ENCODE measurements at regions not wholly inside any gene's neighbourhood (a gene's known extent, or its start where the extent isn't known, plus 50 kb on each side); places are given as distances from the start of the nearest gene placed in this dataset.

DNA sequence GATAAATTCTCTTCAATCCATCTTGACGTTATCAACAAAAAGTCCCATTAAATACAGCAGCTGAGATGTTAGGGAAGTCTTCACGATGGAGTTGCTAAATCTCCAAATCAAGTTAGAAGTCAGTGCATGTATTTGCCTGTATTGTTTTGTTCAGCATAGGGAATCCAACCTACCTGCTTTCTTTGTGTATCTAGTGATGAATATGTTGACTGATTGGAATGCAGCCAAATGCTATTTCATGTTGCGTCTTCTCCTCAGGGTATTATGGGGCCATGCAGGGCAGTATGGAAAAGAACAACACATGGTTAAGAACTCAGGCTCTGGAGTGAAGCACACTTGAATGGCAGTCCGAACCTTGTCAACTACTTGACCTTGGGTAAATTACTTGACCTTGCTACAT, 529.5 kb upstream of the ZNF462 start:
- Histone ChIP-seq H3K36me3 (no peaks in the 10 kb centered on the region), H3K9me3 (no peaks in the 10 kb centered on the region), H3K27me3 (no peaks in the 10 kb centered on the region), H3K27ac (no peak overlapping the region), H3K4me3 (no peak overlapping the region), H3K4me1 (no peaks in the 10 kb centered on the region)
- no peak for DNase-seq
- TF ChIP-seq, protein P1, sequence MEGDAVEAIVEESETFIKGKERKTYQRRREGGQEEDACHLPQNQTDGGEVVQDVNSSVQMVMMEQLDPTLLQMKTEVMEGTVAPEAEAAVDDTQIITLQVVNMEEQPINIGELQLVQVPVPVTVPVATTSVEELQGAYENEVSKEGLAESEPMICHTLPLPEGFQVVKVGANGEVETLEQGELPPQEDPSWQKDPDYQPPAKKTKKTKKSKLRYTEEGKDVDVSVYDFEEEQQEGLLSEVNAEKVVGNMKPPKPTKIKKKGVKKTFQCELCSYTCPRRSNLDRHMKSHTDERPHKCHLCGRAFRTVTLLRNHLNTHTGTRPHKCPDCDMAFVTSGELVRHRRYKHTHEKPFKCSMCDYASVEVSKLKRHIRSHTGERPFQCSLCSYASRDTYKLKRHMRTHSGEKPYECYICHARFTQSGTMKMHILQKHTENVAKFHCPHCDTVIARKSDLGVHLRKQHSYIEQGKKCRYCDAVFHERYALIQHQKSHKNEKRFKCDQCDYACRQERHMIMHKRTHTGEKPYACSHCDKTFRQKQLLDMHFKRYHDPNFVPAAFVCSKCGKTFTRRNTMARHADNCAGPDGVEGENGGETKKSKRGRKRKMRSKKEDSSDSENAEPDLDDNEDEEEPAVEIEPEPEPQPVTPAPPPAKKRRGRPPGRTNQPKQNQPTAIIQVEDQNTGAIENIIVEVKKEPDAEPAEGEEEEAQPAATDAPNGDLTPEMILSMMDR (IDR thresholded peaks at IDR 0.05): no peak
- TF ChIP-seq POLR2A (IDR thresholded peaks at IDR 0.05): no peak

DNA sequence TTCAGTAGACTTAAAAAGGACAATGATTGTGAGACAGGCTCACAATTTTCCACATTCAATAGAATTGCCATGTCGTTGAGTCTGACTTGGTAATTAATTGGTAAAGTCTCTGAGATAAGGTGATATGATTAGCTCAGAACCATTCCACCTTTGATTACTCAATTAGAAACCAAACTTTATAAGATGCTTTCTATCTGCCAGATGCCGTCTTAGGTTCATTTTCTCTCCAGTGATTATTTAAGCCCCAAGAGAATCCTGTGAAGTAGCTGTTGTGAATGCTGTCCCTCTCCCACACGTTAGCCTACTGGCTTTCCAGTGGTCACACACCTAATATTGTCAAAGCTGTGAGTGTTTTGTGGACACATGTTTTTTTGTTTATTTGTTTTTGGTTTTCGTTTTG, 528.9 kb upstream of the ZNF462 start:
- Histone ChIP-seq H3K27me3 (no peaks in the 10 kb centered on the region), H3K4me1 (no peaks in the 10 kb centered on the region), H3K9me3 (no peaks in the 10 kb centered on the region), H3K27ac (no peak overlapping the region), H3K4me3 (no peak overlapping the region), H3K36me3 (no peaks in the 10 kb centered on the region)
- DNase-seq: no peak
- no peak for TF ChIP-seq POLR2A (IDR thresholded peaks at IDR 0.05)
- TF ChIP-seq, protein P1 (IDR thresholded peaks at IDR 0.05): no peak

DNA sequence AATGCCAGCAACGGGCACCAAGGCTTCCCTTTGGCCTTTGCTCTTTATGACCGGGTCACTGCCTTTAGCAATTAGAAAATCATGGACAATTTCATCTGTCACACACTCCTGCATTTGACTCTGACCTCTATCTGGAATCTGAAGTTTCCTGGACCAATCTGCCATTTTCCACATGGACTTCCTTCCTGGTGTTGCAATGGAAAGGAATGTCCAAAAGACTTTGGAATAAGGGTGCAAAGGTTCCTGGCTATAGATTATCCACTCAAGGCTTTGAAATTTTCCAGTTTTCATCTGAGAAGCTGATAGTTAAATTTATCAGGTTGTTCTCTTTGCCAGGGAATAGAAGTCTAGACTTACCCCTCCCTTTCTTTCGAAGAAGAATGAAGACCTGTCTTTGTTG, 523.1 kb upstream of the ZNF462 start:
- H3K36me3 ChIP-seq: no peaks in the 10 kb centered on the region
- no peak overlapping the region for H3K27ac ChIP-seq
- TF ChIP-seq, protein P1 (IDR thresholded peaks at IDR 0.05): no peak
- no peak for TF ChIP-seq POLR2A (IDR thresholded peaks at IDR 0.05)
- no peaks in the 10 kb centered on the region for H3K27me3 ChIP-seq
- DNase-seq: no peak
- no peaks in the 10 kb centered on the region for H3K4me1 ChIP-seq
- H3K9me3 ChIP-seq: no peaks in the 10 kb centered on the region
- no peak overlapping the region for H3K4me3 ChIP-seq

DNA sequence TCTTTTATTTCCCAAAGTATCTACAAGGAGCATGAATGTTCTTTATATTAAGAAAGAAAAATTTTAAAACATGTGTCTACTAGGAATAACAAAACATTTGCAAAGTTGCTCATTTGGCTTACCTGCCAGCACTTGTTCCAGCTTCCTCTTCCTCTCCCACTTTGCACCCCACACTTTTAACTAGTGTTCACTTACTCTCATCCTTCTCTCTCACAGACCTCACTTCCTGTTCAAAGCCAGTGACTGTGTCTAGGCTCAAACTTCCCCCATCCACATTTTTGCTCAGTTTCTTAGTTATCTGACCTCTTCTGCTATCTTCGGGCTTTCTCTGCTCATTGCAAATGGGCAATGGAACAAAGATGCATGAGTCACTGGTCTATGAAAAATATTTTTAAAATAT, 512.2 kb upstream of the ZNF462 start:
- H3K27me3 ChIP-seq: no peaks in the 10 kb centered on the region
- TF ChIP-seq POLR2A (IDR thresholded peaks at IDR 0.05): no peak
- TF ChIP-seq, protein P1 (IDR thresholded peaks at IDR 0.05): no peak
- no peak overlapping the region for H3K27ac ChIP-seq
- DNase-seq: no peak
- no peak overlapping the region for H3K4me3 ChIP-seq
- no peaks in the 10 kb centered on the region for H3K4me1 ChIP-seq
- H3K36me3 ChIP-seq: no peaks in the 10 kb centered on the region
- H3K9me3 ChIP-seq: no peaks in the 10 kb centered on the region

DNA sequence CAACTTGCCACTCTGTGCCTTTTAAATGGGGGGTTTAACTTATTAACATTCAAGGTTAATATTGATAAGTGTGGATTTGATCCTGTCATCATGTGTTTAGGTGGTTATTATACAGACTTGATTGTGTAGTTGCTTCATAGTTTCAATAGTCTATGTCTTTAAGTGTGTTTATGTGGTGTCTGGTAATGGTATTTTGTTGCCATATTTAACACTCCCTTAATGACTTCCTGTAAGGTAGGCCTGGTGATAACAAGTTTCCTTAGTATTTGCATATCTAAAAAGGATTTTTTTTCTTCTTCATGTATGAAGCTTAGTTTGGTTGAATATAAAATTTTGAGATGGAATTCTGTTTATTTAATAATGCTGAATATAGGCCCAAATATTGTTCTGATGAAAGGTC, 506.0 kb upstream of the ZNF462 start:
- TF ChIP-seq POLR2A (IDR thresholded peaks at IDR 0.05): no peak
- TF ChIP-seq, protein P1 (IDR thresholded peaks at IDR 0.05): no peak
- DNase-seq: no peak
- H3K9me3 ChIP-seq: no peaks in the 10 kb centered on the region
- no peaks in the 10 kb centered on the region for H3K4me1 ChIP-seq
- H3K36me3 ChIP-seq: no peaks in the 10 kb centered on the region
- H3K27ac ChIP-seq: no peak overlapping the region
- H3K4me3 ChIP-seq: no peak overlapping the region
- H3K27me3 ChIP-seq: no peaks in the 10 kb centered on the region

DNA sequence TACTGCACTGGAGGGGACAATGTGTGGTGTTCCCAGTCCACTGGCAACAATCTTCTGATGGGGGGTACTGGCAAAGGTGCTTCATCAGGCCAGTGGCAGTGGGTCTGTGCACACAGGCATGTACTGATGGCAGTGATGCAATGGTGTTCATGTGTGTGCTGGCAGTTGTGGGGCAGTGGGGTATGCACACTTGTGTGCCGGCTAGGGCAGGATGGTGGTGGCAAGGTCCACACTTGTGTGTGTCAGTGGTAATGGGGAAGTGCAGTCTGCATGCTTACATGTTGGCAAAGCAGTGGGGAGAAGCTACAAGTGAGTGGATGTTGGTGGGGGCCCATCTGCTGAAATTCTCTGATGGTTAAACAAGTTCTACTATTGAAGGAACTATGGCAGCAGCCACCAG, 504.6 kb upstream of the ZNF462 start:
- TF ChIP-seq, protein P1 (IDR thresholded peaks at IDR 0.05): no peak
- TF ChIP-seq POLR2A (IDR thresholded peaks at IDR 0.05): no peak
- H3K27ac ChIP-seq: no peak overlapping the region
- no peaks in the 10 kb centered on the region for H3K36me3 ChIP-seq
- H3K9me3 ChIP-seq: no peaks in the 10 kb centered on the region
- H3K27me3 ChIP-seq: no peaks in the 10 kb centered on the region
- no peaks in the 10 kb centered on the region for H3K4me1 ChIP-seq
- no peak overlapping the region for H3K4me3 ChIP-seq
- no peak for DNase-seq

All from Peyer's patch (tissue), 4 donors.